SK-N-SH (cell line): ENCODE measurements at regions not wholly inside any gene's neighbourhood (a gene's known extent, or its start where the extent isn't known, plus 50 kb on each side); places are given as distances from the start of the nearest gene placed in this dataset.

Experiments used
- CTCF ChIA-PET: fragments of 300-600, 350-600 bp; formaldehyde crosslinking; extraction: SDS; loops from one replicate; lab custom pipeline; 2021; lab: Yijun Ruan, JAX
- POLR2A ChIA-PET: fragments of 350-600 bp; sonication (Branson Sonifier 250); formaldehyde crosslinking; extraction: SDS; loops from one replicate; lab custom pipeline; 2020; ENCODE audit warnings: antibody characterized with exemption, inconsistent platforms; lab: Yijun Ruan, JAX
- DNase-seq: peaks from one replicate; pipeline ENCODE4 v3.0.0; 2012
- H2AFZ ChIP-seq: fragments of 200-600 bp; sonication (generic); 2 replicates; pipeline ENCODE4 v1.8.1; 2016; ENCODE audit warnings: antibody characterized with exemption, mild to moderate bottlenecking, low read depth
- H3F3A ChIP-seq: fragments of 200-600 bp; sonication (generic); replicated peaks from 2 replicates; pipeline ENCODE3; 2016; ENCODE audit warnings: antibody characterized with exemption, mild to moderate bottlenecking; ENCODE audit not compliant: insufficient read depth
- H3K27ac ChIP-seq, 2 experiments: fragments of 200-500 bp in 1 of 2; fragments of 200-600 bp in 1 of 2; sonication (Bioruptor generic) in 1 of 2; sonication (generic), shearing (Covaris generic) in 1 of 2; 2 replicates each; pipeline versions ENCODE4 v1.5.1 to v1.6.1; 2014 to 2016; ENCODE audit warnings: low read depth in 2 of 2, inconsistent platforms in 1 of 2, low read length in 1 of 2, mild to moderate bottlenecking in 1 of 2, mixed read lengths in 1 of 2
- H3K27me3 ChIP-seq: fragments of 200-600 bp; sonication (generic), shearing (Covaris generic); 2 replicates; pipeline ENCODE4 v1.6.1; 2016; ENCODE audit warnings: mixed run types; ENCODE audit not compliant: insufficient read depth
- H3K36me3 ChIP-seq, 2 experiments: fragments of 200-500 bp in 1 of 2; fragments of 200-600 bp in 1 of 2; sonication (Bioruptor generic) in 1 of 2; sonication (generic) in 1 of 2; replicated peaks in 1 of 2; 2 replicates each; pipeline versions ENCODE3 to v1.5.1; 2014 to 2016; ENCODE audit warnings: low read length in 1 of 2, mild to moderate bottlenecking in 1 of 2; ENCODE audit not compliant: insufficient read depth in 2 of 2, control insufficient read depth in 1 of 2
- H3K4me1 ChIP-seq, 2 experiments: fragments of 200-500 bp in 1 of 2; fragments of 200-600 bp in 1 of 2; sonication (Bioruptor generic) in 1 of 2; sonication (generic), shearing (Covaris generic) in 1 of 2; 2 replicates each; pipeline versions ENCODE4 v1.5.1 to v1.6.1; 2014 to 2016; ENCODE audit warnings: low read depth in 1 of 2, low read length in 1 of 2, mixed run types in 1 of 2; ENCODE audit not compliant: insufficient read depth in 2 of 2, control insufficient read depth in 1 of 2
- H3K4me2 ChIP-seq: fragments of 200-600 bp; sonication (generic), shearing (Covaris generic); 2 replicates; pipeline ENCODE4 v1.6.1; 2017; ENCODE audit warnings: mixed run types
- H3K4me3 ChIP-seq, 2 experiments: fragments of 200-500 bp in 1 of 2; fragments of 200-600 bp in 1 of 2; sonication (Bioruptor generic) in 1 of 2; sonication (generic), shearing (Covaris generic) in 1 of 2; 2 replicates each; pipeline versions ENCODE4 v1.5.1 to v1.8.1; 2014 to 2016; ENCODE audit warnings: low read depth in 2 of 2, inconsistent platforms in 1 of 2, low read length in 1 of 2, mild to moderate bottlenecking in 1 of 2, mixed read lengths in 1 of 2, moderate library complexity in 1 of 2
- H3K79me2 ChIP-seq: fragments of 200-600 bp; sonication (generic); 2 replicates; pipeline ENCODE4 v1.8.1; 2017; ENCODE audit warnings: mild to moderate bottlenecking; ENCODE audit not compliant: insufficient read depth
- H3K9ac ChIP-seq: fragments of 200-600 bp; sonication (generic); 2 replicates; pipeline ENCODE4 v1.6.1; 2017; ENCODE audit warnings: mixed run types
- H3K9me2 ChIP-seq: fragments of 200-600 bp; sonication (generic); 2 replicates; pipeline ENCODE4 v1.6.1; 2017; ENCODE audit warnings: mixed run types
- H3K9me3 ChIP-seq: fragments of 200-600 bp; sonication (generic); 2 replicates; pipeline ENCODE4 v1.6.1; 2017; ENCODE audit warnings: mixed run types, mild to moderate bottlenecking, moderate library complexity
- H4K20me1 ChIP-seq: fragments of 200-600 bp; sonication (generic); 2 replicates; pipeline ENCODE4 v1.6.1; 2017; ENCODE audit warnings: mild to moderate bottlenecking, mixed run types; ENCODE audit not compliant: insufficient read depth
- CHD2 ChIP-seq: fragments of 150-350 bp; IDR thresholded peaks from 2 replicates; pipeline ENCODE4 v1.6.1; 2018; ENCODE audit warnings: low read length; ENCODE audit not compliant: partially characterized antibody
- EZH2phosphoT487 ChIP-seq: fragments of 200-600 bp; sonication (generic); IDR thresholded peaks from 2 replicates; pipeline ENCODE4 v1.6.1; 2017; ENCODE audit warnings: low read depth, mixed run types, mild to moderate bottlenecking, antibody characterized with exemption, moderate library complexity, borderline replicate concordance
- FOSL2 ChIP-seq: IDR thresholded peaks from 2 replicates; pipeline ENCODE4 v1.4.0; 2012; ENCODE audit warnings: low read depth, mild to moderate bottlenecking, moderate library complexity, borderline replicate concordance
- FOXJ3 ChIP-seq: sonication (generic); formaldehyde crosslinking; IDR thresholded peaks from 2 replicates; pipeline ENCODE4 v1.5.1; 2020; ENCODE audit warnings: mild to moderate bottlenecking, missing genetic modification reagents
- FOXM1 ChIP-seq: IDR thresholded peaks from 2 replicates; pipeline ENCODE4 v1.4.0; 2012; ENCODE audit warnings: low read depth, mild to moderate bottlenecking
- GABPA ChIP-seq: IDR thresholded peaks from 2 replicates; pipeline ENCODE4 v1.4.0; 2012; ENCODE audit warnings: low read depth, mild to moderate bottlenecking
- MEF2A ChIP-seq: IDR thresholded peaks from 2 replicates; pipeline ENCODE4 v1.4.0; 2012; ENCODE audit warnings: low read depth, borderline replicate concordance
- NFIC ChIP-seq: IDR thresholded peaks from 2 replicates; pipeline ENCODE4 v1.4.0; 2012; ENCODE audit warnings: borderline replicate concordance
- NRF1 ChIP-seq: IDR thresholded peaks from 2 replicates; pipeline ENCODE4 v1.6.1; 2012; ENCODE audit warnings: low read depth, mild to moderate bottlenecking, low read length
- RAD21 ChIP-seq: IDR thresholded peaks from 2 replicates; pipeline ENCODE4 v1.6.1; 2012; ENCODE audit warnings: mild to moderate bottlenecking, low read length
- RFX5 ChIP-seq: IDR thresholded peaks from 2 replicates; pipeline ENCODE4 v1.6.1; 2012; ENCODE audit warnings: mild to moderate bottlenecking, improper control_type of control experiment, low read length
- SIN3A ChIP-seq: IDR thresholded peaks from 2 replicates; pipeline ENCODE4 v1.6.1; 2012; ENCODE audit warnings: low read depth, mild to moderate bottlenecking, low read length, moderate library complexity, borderline replicate concordance
- TAF1 ChIP-seq: IDR thresholded peaks from 2 replicates; pipeline ENCODE4 v1.6.1; 2012; ENCODE audit warnings: low read depth, mild to moderate bottlenecking, low read length, moderate library complexity, borderline replicate concordance
- TEAD4 ChIP-seq: IDR thresholded peaks from 2 replicates; pipeline ENCODE4 v1.4.0; 2012; ENCODE audit warnings: mild to moderate bottlenecking, borderline replicate concordance; ENCODE audit not compliant: insufficient read depth
- YY1 ChIP-seq: IDR thresholded peaks from 2 replicates; pipeline ENCODE4 v1.4.0; 2012; ENCODE audit warnings: low read depth, mild to moderate bottlenecking
- ZBTB33 ChIP-seq: IDR thresholded peaks from 2 replicates; pipeline ENCODE4 v1.4.0; 2012; ENCODE audit warnings: low read depth, borderline replicate concordance
- WGBS: methylation state at CpG from one replicate; pipeline ENCODE4 v1.1.6; 2017; ENCODE audit warnings: low lambda C conversion rate; 5-methylcytosine and 5-hydroxymethylcytosine counted together
- TF ChIP-seq, protein P1 (sequence below): IDR thresholded peaks from 2 replicates; pipeline ENCODE4 v1.4.0; 2012; ENCODE audit warnings: low read depth
- TF ChIP-seq, protein P2 (sequence below): IDR thresholded peaks from 2 replicates; pipeline ENCODE4; 2012
- TF ChIP-seq, protein P3 (sequence below): fragments of 200-600 bp; sonication (generic); IDR thresholded peaks from 2 replicates; pipeline ENCODE4 v1.6.1; 2017; ENCODE audit warnings: antibody characterized with exemption, mild to moderate bottlenecking, moderate library complexity
- TF ChIP-seq, protein P4 (sequence below): fragments of 150-350 bp; IDR thresholded peaks from 2 replicates; pipeline ENCODE4 v1.6.1; 2017; ENCODE audit warnings: antibody characterized with exemption, low read length, low read depth, borderline replicate concordance

DNA sequence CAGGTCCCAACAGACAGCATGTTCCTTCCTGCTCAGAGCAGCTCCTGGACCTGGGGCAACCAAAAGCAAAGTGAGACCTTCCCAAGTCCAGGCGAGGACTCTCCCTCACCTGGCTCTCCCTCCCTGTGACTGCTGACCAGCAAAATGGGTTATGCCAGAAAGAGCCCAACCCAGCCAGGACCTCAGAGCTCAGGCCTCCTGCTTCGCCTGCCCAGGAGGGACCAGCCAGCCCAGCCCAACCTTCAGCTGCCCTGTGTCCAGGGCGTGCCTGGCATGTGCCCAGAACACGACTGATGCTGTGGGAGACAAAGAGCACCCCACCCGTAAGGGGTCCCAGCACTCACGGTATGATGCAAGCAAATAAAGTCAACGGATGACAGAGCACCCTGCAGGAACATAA lies 74.0 kb upstream of the CST7 start:
- POLR2A ChIA-PET = no interaction called here

GRCh38 chr20:24877652-24878051 lies 71.4 kb upstream of the CST7 start:
- no peak overlapping the region for H2AFZ ChIP-seq
- no peak for DNase-seq
- no peaks in the 10 kb centered on the region for H3K79me2 ChIP-seq
- no peaks in the 10 kb centered on the region for H3K9me3 ChIP-seq
- H3K27ac ChIP-seq = no peak overlapping the region
- H3F3A ChIP-seq = no peaks in the 10 kb centered on the region
- WGBS = 46% methylated on average over 1 of the region's 1 CpG
- H3K36me3 ChIP-seq = no peaks in the 10 kb centered on the region
- H3K4me2 ChIP-seq = no peak overlapping the region
- H4K20me1 ChIP-seq = no peaks in the 10 kb centered on the region
- H3K27me3 ChIP-seq = no peaks in the 10 kb centered on the region; the same call in 1 of the 2 replicates
- no peaks in the 10 kb centered on the region for H3K9me2 ChIP-seq
- H3K4me3 ChIP-seq = no peak overlapping the region
- ChIA-PET CTCF (no interaction called here), POLR2A (no interaction called here)
- H3K4me1 ChIP-seq = peaks cover 0 to 7% of the 10 kb centered on the region in 2 experiments; a peak in 1 of 4 replicates
- H3K9ac ChIP-seq = no peak overlapping the region
- TF ChIP-seq FOXM1 (no peak), FOXJ3 (CRISPR knock-in tag) (no peak), NRF1 (no peak), EZH2phosphoT487 (no peak), RAD21 (no peak), MEF2A (no peak), NFIC (no peak), TAF1 (no peak), SIN3A (no peak), ZBTB33 (no peak), RFX5 (no peak), FOSL2 (no peak), YY1 (no peak), GABPA (no peak)
- TF ChIP-seq, protein P1, sequence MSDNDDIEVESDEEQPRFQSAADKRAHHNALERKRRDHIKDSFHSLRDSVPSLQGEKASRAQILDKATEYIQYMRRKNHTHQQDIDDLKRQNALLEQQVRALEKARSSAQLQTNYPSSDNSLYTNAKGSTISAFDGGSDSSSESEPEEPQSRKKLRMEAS = no peak
- TF ChIP-seq, protein P2, sequence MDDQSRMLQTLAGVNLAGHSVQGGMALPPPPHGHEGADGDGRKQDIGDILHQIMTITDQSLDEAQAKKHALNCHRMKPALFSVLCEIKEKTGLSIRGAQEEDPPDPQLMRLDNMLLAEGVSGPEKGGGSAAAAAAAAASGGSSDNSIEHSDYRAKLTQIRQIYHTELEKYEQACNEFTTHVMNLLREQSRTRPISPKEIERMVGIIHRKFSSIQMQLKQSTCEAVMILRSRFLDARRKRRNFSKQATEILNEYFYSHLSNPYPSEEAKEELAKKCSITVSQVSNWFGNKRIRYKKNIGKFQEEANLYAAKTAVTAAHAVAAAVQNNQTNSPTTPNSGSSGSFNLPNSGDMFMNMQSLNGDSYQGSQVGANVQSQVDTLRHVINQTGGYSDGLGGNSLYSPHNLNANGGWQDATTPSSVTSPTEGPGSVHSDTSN = no peak

More for the DNA sequence above, 74.0 kb upstream of the CST7 start:
- H3K27ac ChIP-seq = no peak overlapping the region
- no peaks in the 10 kb centered on the region for H3K79me2 ChIP-seq
- no peak overlapping the region for H3K4me2 ChIP-seq
- H3K4me1 ChIP-seq = peaks cover 0 to 23% of the 10 kb centered on the region in 2 experiments; a peak in 1 of 4 replicates
- TF ChIP-seq NRF1 (no peak), TEAD4 (no peak), FOXM1 (no peak), YY1 (no peak), MEF2A (no peak), FOXJ3 (CRISPR knock-in tag) (no peak), FOSL2 (no peak), CHD2 (no peak), GABPA (no peak)
- TF ChIP-seq, protein P3, sequence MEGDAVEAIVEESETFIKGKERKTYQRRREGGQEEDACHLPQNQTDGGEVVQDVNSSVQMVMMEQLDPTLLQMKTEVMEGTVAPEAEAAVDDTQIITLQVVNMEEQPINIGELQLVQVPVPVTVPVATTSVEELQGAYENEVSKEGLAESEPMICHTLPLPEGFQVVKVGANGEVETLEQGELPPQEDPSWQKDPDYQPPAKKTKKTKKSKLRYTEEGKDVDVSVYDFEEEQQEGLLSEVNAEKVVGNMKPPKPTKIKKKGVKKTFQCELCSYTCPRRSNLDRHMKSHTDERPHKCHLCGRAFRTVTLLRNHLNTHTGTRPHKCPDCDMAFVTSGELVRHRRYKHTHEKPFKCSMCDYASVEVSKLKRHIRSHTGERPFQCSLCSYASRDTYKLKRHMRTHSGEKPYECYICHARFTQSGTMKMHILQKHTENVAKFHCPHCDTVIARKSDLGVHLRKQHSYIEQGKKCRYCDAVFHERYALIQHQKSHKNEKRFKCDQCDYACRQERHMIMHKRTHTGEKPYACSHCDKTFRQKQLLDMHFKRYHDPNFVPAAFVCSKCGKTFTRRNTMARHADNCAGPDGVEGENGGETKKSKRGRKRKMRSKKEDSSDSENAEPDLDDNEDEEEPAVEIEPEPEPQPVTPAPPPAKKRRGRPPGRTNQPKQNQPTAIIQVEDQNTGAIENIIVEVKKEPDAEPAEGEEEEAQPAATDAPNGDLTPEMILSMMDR = no peak
- TF ChIP-seq, protein P4, sequence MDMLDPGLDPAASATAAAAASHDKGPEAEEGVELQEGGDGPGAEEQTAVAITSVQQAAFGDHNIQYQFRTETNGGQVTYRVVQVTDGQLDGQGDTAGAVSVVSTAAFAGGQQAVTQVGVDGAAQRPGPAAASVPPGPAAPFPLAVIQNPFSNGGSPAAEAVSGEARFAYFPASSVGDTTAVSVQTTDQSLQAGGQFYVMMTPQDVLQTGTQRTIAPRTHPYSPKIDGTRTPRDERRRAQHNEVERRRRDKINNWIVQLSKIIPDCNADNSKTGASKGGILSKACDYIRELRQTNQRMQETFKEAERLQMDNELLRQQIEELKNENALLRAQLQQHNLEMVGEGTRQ = no peak
- WGBS = 32% methylated on average over 3 of the region's 7 CpGs
- H3K36me3 ChIP-seq = no peaks in the 10 kb centered on the region
- H3K4me3 ChIP-seq = no peak overlapping the region
- no peaks in the 10 kb centered on the region for H3K9me3 ChIP-seq
- DNase-seq = no peak
- no peak overlapping the region for H3K9ac ChIP-seq
- CTCF ChIA-PET = no interaction called here
- no peaks in the 10 kb centered on the region for H3F3A ChIP-seq
- no peaks in the 10 kb centered on the region for H3K9me2 ChIP-seq
- H3K27me3 ChIP-seq = no peaks in the 10 kb centered on the region; the same call in 1 of the 2 replicates
- no peak overlapping the region for H2AFZ ChIP-seq
- H4K20me1 ChIP-seq = no peaks in the 10 kb centered on the region
